Stimulated activated CD4-positive, alpha-beta T cell treated with anti-CD3 and anti-CD28 coated beads, Interleukin-2, amount 100 ng/mL, for 24 hours (primary cell): ENCODE measurements at regions not wholly inside any gene's neighbourhood (a gene's known extent, or its start where the extent isn't known, plus 50 kb on each side); places are given as distances from the start of the nearest gene placed in this dataset.

Source experiments
- DNase-seq, 2 donors: peaks; one replicate each; pipeline ENCODE4 v3.0.0-alpha.2; 2020

GRCh38 chr10:85152911-85153310 lies 824.5 kb downstream of the CCSER2 start:
- no peak for DNase-seq

DNA sequence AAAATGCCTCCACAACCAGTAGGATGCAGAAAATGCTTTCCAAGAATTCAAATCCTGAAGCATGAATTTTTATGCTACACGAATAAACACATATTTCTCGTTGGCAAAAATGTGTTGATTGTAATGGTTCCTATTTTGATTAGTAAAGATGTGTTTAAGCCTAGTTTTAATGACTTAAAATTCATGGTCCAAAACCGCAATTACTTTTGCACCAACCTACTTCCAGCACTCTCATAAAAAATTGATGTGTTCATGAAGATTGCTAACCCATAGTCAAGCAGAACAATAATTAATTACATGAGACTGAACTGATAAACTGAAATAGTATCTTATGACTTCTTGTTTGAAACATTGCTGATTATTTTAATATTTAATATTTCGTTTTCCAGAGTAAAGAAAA lies 828.8 kb downstream of the CCSER2 start:
- no peak for DNase-seq

GRCh38 chr10:85168243-85168642 lies 839.9 kb downstream of the CCSER2 start:
- DNase-seq: no peak

GRCh38 chr10:85170026-85170425 lies 841.6 kb downstream of the CCSER2 start:
- DNase-seq: no peak

DNA sequence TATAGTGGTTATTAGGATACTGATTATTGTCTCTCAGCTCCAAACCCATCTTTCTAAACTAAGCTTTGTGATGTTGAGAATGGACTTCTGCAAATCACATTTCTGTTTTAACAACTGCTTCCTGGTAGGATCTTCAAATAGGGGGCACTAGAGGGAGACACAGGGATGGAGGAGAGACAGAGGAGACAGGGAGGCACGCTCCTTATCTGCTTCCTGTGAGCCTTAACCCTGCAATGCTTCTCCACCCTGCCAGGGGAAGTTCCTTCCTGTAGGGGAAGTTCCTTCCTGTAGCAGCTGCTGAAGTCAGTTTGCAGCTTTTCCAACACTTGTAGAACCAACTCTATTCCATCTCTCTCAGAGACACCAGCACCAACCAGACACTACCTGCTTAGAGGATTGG lies 847.2 kb downstream of the CCSER2 start:
- no peak for DNase-seq

DNA sequence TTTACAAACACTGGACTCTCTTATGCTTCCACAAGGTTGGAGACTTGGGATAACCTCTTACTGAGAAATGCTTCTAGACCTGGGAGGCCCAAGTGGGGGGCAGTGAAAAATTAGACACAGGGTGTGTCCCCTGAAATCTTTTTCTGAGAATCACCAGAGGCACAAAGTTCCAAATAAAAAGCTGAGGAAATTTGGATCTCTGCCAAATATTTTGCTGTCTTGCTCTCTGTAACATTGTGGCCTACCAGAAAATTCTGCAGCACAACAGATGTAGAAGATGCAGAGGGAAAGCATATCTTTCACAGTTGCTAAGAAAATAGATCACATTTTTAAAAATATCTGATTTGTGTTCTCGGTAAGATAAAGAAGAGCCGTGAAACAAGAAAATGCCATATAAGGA lies 849.4 kb downstream of the CCSER2 start:
- DNase-seq: no peak

GRCh38 chr10:85187047-85187446 lies 858.7 kb downstream of the CCSER2 start:
- no peak for DNase-seq

DNA sequence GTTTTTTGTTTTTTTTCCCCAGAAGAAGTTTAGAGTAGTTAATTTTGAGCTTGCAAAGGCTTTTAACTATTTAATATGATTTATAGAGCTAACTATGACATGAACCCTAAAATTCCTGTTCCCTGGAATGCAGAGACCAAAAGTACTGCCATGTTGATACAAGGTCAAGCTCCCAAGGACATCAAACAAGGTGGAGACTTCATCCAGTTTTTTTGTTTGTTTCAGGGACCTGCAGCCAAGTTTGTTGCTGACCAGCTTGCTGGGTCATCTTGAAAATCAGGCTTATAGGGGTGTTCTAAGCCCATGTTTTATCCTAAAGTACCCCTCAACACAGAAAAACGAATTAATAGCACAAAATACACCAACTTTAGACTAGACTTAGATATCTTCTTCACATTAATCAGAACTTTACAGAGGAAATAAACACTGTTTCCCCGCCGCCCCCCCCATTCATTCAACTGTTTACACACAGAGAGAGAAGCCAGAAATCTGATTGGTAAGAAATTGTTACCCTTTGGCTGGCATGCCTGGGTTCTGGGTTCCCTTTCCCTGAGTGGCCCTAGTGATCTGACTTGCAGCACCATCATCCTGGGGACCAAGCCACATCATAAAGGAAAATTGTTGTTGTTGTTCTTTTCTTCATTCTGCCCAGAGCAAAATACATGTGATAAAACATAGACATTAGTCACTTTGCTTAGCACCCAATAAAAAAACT lies 860.5 kb downstream of the CCSER2 start:
- DNase-seq: no peak

GRCh38 chr10:85193796-85194195 lies 865.4 kb downstream of the CCSER2 start:
- DNase-seq: no peak

DNA sequence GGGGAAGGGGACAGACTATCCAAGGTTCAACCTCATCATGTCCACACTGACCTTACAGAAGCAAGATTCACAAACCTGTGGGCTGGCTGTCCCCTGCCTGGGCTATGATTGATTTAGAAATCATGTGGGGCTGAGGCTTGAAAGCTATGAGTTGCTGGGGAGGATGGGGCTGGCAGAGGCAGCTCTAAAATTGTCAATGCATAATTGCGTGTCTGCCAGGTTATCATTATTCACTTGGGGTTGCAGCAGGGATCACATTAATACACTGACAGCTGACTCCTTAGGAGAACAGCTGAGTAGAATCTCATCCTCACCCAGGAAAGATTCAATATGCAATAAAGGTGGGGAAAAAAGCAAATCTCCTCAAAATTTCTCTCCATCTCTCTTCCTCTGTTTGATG lies 866.3 kb downstream of the CCSER2 start:
- no peak for DNase-seq

GRCh38 chr10:85195596-85195995 lies 867.2 kb downstream of the CCSER2 start:
- no peak for DNase-seq

GRCh38 chr10:85204814-85205213 lies 876.4 kb downstream of the CCSER2 start:
- DNase-seq: no peak

- DNase-seq: no peak
These were observed 884.1 kb downstream of the CCSER2 start for GRCh38 chr10:85212526-85212925.

GRCh38 chr10:85213493-85213892 lies 885.1 kb downstream of the CCSER2 start:
- no peak for DNase-seq

DNA sequence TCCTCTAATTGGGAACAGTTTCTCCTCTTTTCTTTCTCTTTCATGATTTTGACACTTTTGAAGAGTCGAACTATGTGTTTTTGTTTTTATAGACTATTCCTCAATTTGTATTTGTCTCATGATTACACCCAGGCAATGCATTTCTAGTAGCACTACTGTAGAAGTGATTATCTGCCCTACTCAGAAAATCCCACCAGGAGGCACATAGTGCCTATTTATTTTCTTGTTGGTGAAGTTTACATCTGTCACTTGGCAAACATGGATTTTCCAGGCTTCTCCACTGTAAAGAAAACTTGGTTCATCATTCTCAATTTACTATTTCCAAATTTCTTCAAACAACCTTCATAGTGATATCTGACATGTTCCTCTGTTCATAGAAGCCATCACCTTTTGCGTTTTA lies 893.9 kb downstream of the CCSER2 start:
- no peak for DNase-seq

DNA sequence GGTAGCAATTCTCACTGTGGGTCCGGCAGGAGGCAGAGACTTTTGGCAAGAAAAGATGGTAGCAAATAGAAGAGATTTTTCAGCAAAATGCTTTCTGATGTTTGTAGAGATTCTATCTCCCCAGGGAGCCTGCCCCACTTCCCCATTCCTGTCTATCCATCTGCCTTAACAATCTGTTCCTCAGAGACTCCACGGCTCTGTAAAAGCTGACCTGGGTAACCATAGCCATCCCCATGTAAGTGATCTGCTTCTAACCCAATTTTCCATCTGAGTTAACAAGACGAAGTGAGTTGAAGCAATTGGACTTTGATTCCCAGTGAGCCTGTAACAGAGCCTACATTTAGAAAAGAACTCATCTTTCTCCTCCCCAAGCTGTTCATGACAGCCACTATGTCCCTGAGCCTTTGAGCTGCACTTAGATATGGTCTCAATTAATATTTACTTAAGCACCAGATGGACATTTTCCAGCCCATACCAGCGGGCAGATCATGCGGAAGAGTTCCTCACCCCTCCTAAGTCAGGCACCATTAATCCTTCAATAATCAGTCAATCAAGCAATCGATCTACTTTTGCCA lies 896.1 kb downstream of the CCSER2 start:
- DNase-seq: no peak

- no peak for DNase-seq
These were observed 896.9 kb downstream of the CCSER2 start for GRCh38 chr10:85225311-85225710.

DNA sequence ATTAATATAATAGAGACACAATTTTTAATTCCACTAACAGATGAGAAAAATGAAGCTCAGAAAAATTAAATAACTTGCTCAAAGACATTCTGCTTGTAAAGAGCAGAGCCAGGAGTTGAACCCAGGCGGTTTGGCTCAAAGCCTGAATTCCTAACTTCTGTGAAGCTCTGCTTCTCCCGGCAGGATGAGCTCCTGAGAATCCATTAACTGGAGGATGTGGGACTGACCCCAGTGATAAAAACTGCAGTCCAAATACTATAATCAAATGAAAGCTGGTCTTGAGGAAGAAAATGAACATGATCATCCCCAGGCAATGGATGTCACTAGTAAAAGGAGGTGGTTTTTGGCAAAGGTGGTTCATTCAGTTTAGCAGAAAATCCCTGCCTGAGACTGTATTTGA lies 898.2 kb downstream of the CCSER2 start:
- DNase-seq: no peak

GRCh38 chr10:85228726-85229125 lies 900.3 kb downstream of the CCSER2 start:
- no peak for DNase-seq

GRCh38 chr10:85231534-85232270 lies 903.3 kb downstream of the CCSER2 start:
- DNase-seq: no peak

DNA sequence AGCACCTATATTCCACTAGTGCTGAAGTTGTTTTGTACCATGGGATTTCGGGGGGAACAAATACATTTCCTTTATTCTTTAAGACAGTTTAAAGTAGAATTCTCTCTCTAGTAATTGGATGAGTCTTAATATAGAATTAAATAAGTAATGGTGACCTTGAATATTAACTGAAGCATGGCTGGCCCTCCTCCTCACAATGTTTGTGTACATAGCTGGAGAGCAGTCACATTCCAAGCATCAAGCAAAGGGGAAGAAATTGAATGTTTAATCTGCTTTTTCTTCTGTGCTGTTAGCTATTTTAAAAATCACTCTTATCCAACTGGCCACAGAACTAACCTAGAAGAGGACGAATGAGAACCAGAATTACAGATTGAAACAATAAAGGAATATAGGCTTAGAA lies 906.9 kb downstream of the CCSER2 start:
- no peak for DNase-seq

DNA sequence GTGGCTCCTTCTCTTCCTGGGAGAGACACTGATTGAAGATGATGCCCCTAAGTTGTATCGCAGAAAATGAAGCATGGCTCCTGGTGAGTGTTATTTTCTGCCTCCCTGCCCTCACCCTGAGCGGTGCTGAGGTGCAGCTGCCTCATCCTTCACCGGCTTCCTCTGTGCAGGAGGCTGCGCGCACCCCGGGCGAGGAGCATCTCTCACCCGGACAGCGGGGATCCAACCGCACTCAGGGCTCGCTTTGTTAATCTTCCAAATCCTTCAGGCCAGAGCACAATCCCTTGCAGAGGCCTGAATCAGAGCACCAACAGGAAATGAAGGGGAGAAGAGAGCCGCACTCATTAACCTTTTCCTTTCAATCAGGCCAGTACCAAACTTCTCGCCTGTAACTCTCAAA lies 910.3 kb downstream of the CCSER2 start:
- no peak for DNase-seq

GRCh38 chr10:85250304-85250703 lies 921.9 kb downstream of the CCSER2 start:
- no peak for DNase-seq

GRCh38 chr10:85256481-85256880 lies 928.1 kb downstream of the CCSER2 start:
- no peak for DNase-seq
